ENCODE measurements at regions not wholly inside any gene's neighbourhood (a gene's known extent, or its start where the extent isn't known, plus 50 kb on each side); places are given as distances from the start of the nearest gene placed in this dataset.

DNA sequence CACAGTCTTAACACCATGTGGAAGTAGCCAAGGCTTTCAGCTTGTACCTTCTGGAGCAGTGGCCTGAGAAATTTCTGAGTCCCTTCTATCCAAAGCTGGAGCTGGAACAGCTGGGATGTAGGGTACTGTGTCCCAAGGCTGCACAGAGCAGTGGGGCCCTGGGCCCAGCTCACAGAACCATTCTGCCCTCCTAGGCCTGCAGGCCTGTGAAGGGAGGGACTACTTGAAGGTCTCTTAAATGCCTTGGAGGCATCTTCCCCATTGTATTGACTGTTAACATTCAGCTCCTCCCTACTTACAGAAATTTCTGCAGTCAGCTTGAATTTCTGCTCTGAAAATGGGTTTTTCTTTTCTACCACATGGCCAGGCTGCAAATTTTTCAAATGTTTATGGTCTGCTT, 156.5 kb upstream of the MANEA start:
- no peaks in the 10 kb centered on the region for H3K79me2 ChIP-seq (ENCODE audit: control insufficient read depth, insufficient read depth, low read length)
- H3K79me1 ChIP-seq (ENCODE audit: low read length) = no peaks in the 10 kb centered on the region
- no peak overlapping the region for H4K8ac ChIP-seq (ENCODE audit: low read depth, low read length)
- no peak overlapping the region for H2BK5ac ChIP-seq (ENCODE audit: low read length)
- H3K56ac ChIP-seq (ENCODE audit: low read length) = no peak overlapping the region
- H2BK120ac ChIP-seq (ENCODE audit: low read depth, low read length) = no peak overlapping the region
- no peak overlapping the region for H3K18ac ChIP-seq (ENCODE audit: low read length)
- H2BK15ac ChIP-seq (replicated peaks; ENCODE audit: low read depth) = no peak overlapping the region
- no peak overlapping the region for H3K27ac ChIP-seq (ENCODE audit: low read depth, low read length)
- H3K4me1 ChIP-seq (ENCODE audit: control insufficient read depth, low read depth, low read length) = no peaks in the 10 kb centered on the region
- H3K4ac ChIP-seq (ENCODE audit: low read depth, low read length) = no peak overlapping the region
- no peaks in the 10 kb centered on the region for H3K36me3 ChIP-seq (ENCODE audit: control insufficient read depth, insufficient read depth, low read length)
- H3K23ac ChIP-seq (ENCODE audit: low read length) = no peak overlapping the region
- H4K5ac ChIP-seq (ENCODE audit: low read length) = no peak overlapping the region
- H3K27me3 ChIP-seq (ENCODE audit: insufficient read depth, low read length, poor library complexity) = no peaks in the 10 kb centered on the region
- no peak overlapping the region for H2AK5ac ChIP-seq (ENCODE audit: low read length)
- peak; percentile 15 for DNase-seq
- no peak overlapping the region for H3K9ac ChIP-seq (ENCODE audit: low read length)
- H3K4me3 ChIP-seq (ENCODE audit: low read length) = no peak overlapping the region
- H3K4me2 ChIP-seq (ENCODE audit: low read length) = no peak overlapping the region

DNA sequence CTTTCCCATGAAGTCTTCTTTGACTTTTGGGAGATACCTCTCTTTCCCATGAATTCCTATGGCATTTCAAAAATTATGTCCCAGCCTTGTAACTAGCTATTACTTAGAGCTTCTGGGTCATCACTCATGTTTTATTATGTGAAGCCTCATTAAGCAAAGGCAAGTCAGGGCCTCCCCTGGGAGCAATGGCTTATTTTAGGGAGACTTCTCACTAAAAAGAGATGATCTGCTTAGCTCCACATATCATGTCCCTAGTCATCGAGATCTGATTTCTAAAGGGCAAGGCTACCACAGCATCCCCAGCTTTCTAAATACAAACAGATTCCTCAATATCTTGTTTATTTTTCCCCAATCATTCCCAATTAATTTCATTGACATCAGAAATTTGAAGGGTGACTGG, 154.0 kb upstream of the MANEA start:
- no peak overlapping the region for H2BK120ac ChIP-seq (ENCODE audit: low read depth, low read length)
- no peaks in the 10 kb centered on the region for H3K79me1 ChIP-seq (ENCODE audit: low read length)
- no CpG with 5 or more reads among the region's 1 CpG for WGBS (ENCODE audit: extremely low coverage, insufficient coverage, low lambda C conversion rate)
- no peak for DNase-seq
- H3K4me2 ChIP-seq (ENCODE audit: low read length) = no peak overlapping the region
- no peak overlapping the region for H4K8ac ChIP-seq (ENCODE audit: low read depth, low read length)
- H3K9ac ChIP-seq (ENCODE audit: low read length) = no peak overlapping the region
- H3K4me1 ChIP-seq (ENCODE audit: control insufficient read depth, low read depth, low read length) = no peaks in the 10 kb centered on the region
- H3K36me3 ChIP-seq (ENCODE audit: control insufficient read depth, insufficient read depth, low read length) = no peaks in the 10 kb centered on the region
- no peak overlapping the region for H3K18ac ChIP-seq (ENCODE audit: low read length)
- no peak overlapping the region for H3K23ac ChIP-seq (ENCODE audit: low read length)
- no peaks in the 10 kb centered on the region for H3K79me2 ChIP-seq (ENCODE audit: control insufficient read depth, insufficient read depth, low read length)
- H2BK5ac ChIP-seq (ENCODE audit: low read length) = no peak overlapping the region
- H3K4me3 ChIP-seq (ENCODE audit: low read length) = no peak overlapping the region
- no peak overlapping the region for H2AK5ac ChIP-seq (ENCODE audit: low read length)
- no peak overlapping the region for H3K27ac ChIP-seq (ENCODE audit: low read depth, low read length)
- H2BK15ac ChIP-seq (replicated peaks; ENCODE audit: low read depth) = no peak overlapping the region
- H4K5ac ChIP-seq (ENCODE audit: low read length) = no peak overlapping the region
- no peak overlapping the region for H3K56ac ChIP-seq (ENCODE audit: low read length)
- H3K4ac ChIP-seq (ENCODE audit: low read depth, low read length) = no peak overlapping the region
- H3K27me3 ChIP-seq (ENCODE audit: insufficient read depth, low read length, poor library complexity) = no peaks in the 10 kb centered on the region

DNA sequence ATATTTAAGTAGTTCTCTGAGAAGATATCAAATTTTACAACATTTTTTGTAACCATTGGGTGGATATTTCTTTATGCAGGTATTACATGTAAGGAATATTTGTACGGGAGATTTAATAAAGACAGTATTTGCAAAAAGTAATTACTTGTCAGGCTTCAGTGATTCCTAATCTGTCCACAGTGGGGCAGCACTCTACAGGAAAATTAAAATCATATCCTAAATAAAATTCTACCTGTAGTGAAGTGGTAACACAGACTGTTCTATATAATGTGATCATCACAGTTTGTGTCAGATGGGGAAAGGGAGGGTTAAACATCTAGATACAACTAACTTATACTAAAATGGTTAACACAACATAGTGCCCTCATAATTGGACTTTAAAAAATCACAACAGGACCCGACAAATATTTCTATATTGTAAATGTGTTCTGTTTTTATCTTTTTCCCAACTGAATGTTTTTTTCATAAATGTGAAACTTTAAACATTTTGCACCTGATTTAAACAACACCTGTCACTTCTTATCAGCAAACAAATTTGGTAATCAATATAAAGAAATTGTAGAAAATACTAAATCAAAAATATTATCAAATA, 145.6 kb upstream of the MANEA start:
- DNase-seq = peak; percentile 37
- WGBS (ENCODE audit: extremely low coverage, insufficient coverage, low lambda C conversion rate) = no CpG with 5 or more reads among the region's 2 CpGs

DNA sequence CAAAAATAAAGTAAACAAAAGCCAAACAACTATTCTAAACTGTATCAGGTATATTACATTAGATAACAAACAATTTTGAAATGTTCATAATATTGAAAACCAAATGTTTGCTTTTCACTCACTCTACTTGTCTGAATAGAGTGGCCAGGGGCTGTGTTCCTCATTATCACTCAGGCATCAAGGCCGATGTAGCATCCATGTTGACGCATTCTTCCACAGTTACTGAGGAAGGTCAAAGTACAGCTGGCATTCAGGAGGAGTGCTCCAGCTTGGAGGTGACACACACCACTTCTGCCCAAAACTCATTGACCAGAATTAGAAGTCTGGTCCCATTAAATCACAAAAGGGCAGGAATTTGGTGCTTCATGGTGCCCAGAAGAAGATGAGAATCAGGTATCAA, 137.6 kb upstream of the MANEA start:
- Histone ChIP-seq H3K79me1 (ENCODE audit: low read length) (no peaks in the 10 kb centered on the region), H4K8ac (ENCODE audit: low read depth, low read length) (no peak overlapping the region), H3K4me2 (ENCODE audit: low read length) (no peak overlapping the region), H3K18ac (ENCODE audit: low read length) (no peak overlapping the region), H4K5ac (ENCODE audit: low read length) (no peak overlapping the region), H3K4me1 (ENCODE audit: control insufficient read depth, low read depth, low read length) (no peaks in the 10 kb centered on the region), H3K27me3 (ENCODE audit: insufficient read depth, low read length, poor library complexity) (no peaks in the 10 kb centered on the region), H3K27ac (ENCODE audit: low read depth, low read length) (no peak overlapping the region), H2BK5ac (ENCODE audit: low read length) (no peak overlapping the region), H3K36me3 (ENCODE audit: control insufficient read depth, insufficient read depth, low read length) (no peaks in the 10 kb centered on the region), H2AK5ac (ENCODE audit: low read length) (no peak overlapping the region), H3K9ac (ENCODE audit: low read length) (no peak overlapping the region), H2BK15ac (replicated peaks; ENCODE audit: low read depth) (no peak overlapping the region), H3K23ac (ENCODE audit: low read length) (no peak overlapping the region), H3K4ac (ENCODE audit: low read depth, low read length) (no peak overlapping the region), H3K79me2 (ENCODE audit: control insufficient read depth, insufficient read depth, low read length) (no peaks in the 10 kb centered on the region), H3K4me3 (ENCODE audit: low read length) (no peak overlapping the region), H3K56ac (ENCODE audit: low read length) (no peak overlapping the region), H2BK120ac (ENCODE audit: low read depth, low read length) (no peak overlapping the region)
- no CpG with 5 or more reads among the region's 2 CpGs for WGBS (ENCODE audit: extremely low coverage, insufficient coverage, low lambda C conversion rate)
- no peak for DNase-seq

More for the DNA sequence above, 145.6 kb upstream of the MANEA start:
- no peaks in the 10 kb centered on the region for H3K27me3 ChIP-seq (ENCODE audit: insufficient read depth, low read length, poor library complexity)
- no peaks in the 10 kb centered on the region for H3K4me1 ChIP-seq (ENCODE audit: control insufficient read depth, low read depth, low read length)
- no peak overlapping the region for H4K5ac ChIP-seq (ENCODE audit: low read length)
- no peaks in the 10 kb centered on the region for H3K36me3 ChIP-seq (ENCODE audit: control insufficient read depth, insufficient read depth, low read length)
- no peak overlapping the region for H3K4me3 ChIP-seq (ENCODE audit: low read length)
- no peak overlapping the region for H4K8ac ChIP-seq (ENCODE audit: low read depth, low read length)
- H3K79me1 ChIP-seq (ENCODE audit: low read length) = no peaks in the 10 kb centered on the region
- no peak overlapping the region for H3K9ac ChIP-seq (ENCODE audit: low read length)
- H2BK120ac ChIP-seq (ENCODE audit: low read depth, low read length) = no peak overlapping the region
- no peak overlapping the region for H2BK15ac ChIP-seq (replicated peaks; ENCODE audit: low read depth)
- no peak overlapping the region for H3K4ac ChIP-seq (ENCODE audit: low read depth, low read length)
- no peak overlapping the region for H3K4me2 ChIP-seq (ENCODE audit: low read length)
- H3K79me2 ChIP-seq (ENCODE audit: control insufficient read depth, insufficient read depth, low read length) = no peaks in the 10 kb centered on the region
- no peak overlapping the region for H3K23ac ChIP-seq (ENCODE audit: low read length)
- H3K27ac ChIP-seq (ENCODE audit: low read depth, low read length) = no peak overlapping the region
- no peak overlapping the region for H2AK5ac ChIP-seq (ENCODE audit: low read length)
- H3K56ac ChIP-seq (ENCODE audit: low read length) = no peak overlapping the region
- H2BK5ac ChIP-seq (ENCODE audit: low read length) = no peak overlapping the region
- no peak overlapping the region for H3K18ac ChIP-seq (ENCODE audit: low read length)

DNA sequence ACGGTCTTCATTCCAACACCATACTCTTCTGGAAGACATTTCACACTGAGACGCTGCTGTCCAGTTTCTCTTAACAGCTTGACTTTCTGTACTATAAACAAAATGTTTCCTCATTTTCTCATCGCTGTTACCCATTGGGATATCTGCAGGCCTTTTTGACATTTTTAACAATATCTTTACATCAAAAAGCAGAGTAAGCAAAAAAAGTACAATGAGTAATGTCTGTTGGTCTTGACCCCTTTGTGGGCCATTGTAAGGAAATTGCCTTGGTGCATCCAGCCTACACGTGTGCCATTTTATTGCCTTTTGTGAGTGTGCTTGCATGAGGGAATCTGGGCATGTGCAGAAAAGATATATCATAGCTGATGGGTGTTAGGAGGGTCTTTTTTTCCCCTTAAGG, 129.1 kb upstream of the MANEA start:
- Histone ChIP-seq H3K27me3 (ENCODE audit: insufficient read depth, low read length, poor library complexity) (no peaks in the 10 kb centered on the region), H3K4me2 (ENCODE audit: low read length) (no peak overlapping the region), H3K27ac (ENCODE audit: low read depth, low read length) (no peak overlapping the region), H3K79me1 (ENCODE audit: low read length) (no peaks in the 10 kb centered on the region), H2BK120ac (ENCODE audit: low read depth, low read length) (no peak overlapping the region), H3K79me2 (ENCODE audit: control insufficient read depth, insufficient read depth, low read length) (no peaks in the 10 kb centered on the region), H2BK5ac (ENCODE audit: low read length) (no peak overlapping the region), H3K9ac (ENCODE audit: low read length) (no peak overlapping the region), H3K18ac (ENCODE audit: low read length) (no peak overlapping the region), H3K4me3 (ENCODE audit: low read length) (no peak overlapping the region), H3K23ac (ENCODE audit: low read length) (no peak overlapping the region), H2BK15ac (replicated peaks; ENCODE audit: low read depth) (no peak overlapping the region), H3K4ac (ENCODE audit: low read depth, low read length) (no peak overlapping the region), H3K56ac (ENCODE audit: low read length) (no peak overlapping the region), H3K36me3 (ENCODE audit: control insufficient read depth, insufficient read depth, low read length) (no peaks in the 10 kb centered on the region), H4K5ac (ENCODE audit: low read length) (no peak overlapping the region), H2AK5ac (ENCODE audit: low read length) (no peak overlapping the region), H3K4me1 (ENCODE audit: control insufficient read depth, low read depth, low read length) (no peaks in the 10 kb centered on the region), H4K8ac (ENCODE audit: low read depth, low read length) (no peak overlapping the region)
- WGBS (ENCODE audit: extremely low coverage, insufficient coverage, low lambda C conversion rate) = no CpG with 5 or more reads among the region's 4 CpGs
- DNase-seq = no peak

DNA sequence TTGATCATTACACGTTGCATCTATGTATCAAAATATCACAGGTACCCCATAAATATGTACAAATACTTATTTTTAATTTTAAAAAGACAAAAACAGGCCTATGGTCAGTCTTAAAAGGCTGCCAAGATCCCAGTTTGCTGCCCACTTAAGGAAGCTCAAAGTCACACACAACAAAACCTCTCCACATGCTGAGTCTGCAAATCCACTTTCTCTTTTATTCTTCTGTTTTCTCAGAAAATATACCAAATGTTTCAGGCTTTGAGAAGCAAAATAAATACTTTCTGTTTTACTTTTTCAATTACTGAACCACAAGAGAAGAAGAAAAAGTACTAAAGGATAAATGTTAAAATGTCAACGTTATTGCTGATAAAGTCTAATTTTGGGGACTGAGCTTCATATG, 107.8 kb upstream of the MANEA start:
- H3K18ac ChIP-seq (ENCODE audit: low read length) = no peak overlapping the region
- DNase-seq = no peak
- H3K4me1 ChIP-seq (ENCODE audit: control insufficient read depth, low read depth, low read length) = no peaks in the 10 kb centered on the region
- H3K36me3 ChIP-seq (ENCODE audit: control insufficient read depth, insufficient read depth, low read length) = no peaks in the 10 kb centered on the region
- no peak overlapping the region for H3K23ac ChIP-seq (ENCODE audit: low read length)
- H3K9ac ChIP-seq (ENCODE audit: low read length) = no peak overlapping the region
- no peak overlapping the region for H2BK15ac ChIP-seq (replicated peaks; ENCODE audit: low read depth)
- H2AK5ac ChIP-seq (ENCODE audit: low read length) = no peak overlapping the region
- H3K79me1 ChIP-seq (ENCODE audit: low read length) = no peaks in the 10 kb centered on the region
- H2BK5ac ChIP-seq (ENCODE audit: low read length) = no peak overlapping the region
- WGBS (ENCODE audit: extremely low coverage, insufficient coverage, low lambda C conversion rate) = no CpG with 5 or more reads among the region's 2 CpGs
- H3K4me3 ChIP-seq (ENCODE audit: low read length) = no peak overlapping the region
- no peaks in the 10 kb centered on the region for H3K27me3 ChIP-seq (ENCODE audit: insufficient read depth, low read length, poor library complexity)
- H4K5ac ChIP-seq (ENCODE audit: low read length) = no peak overlapping the region
- H4K8ac ChIP-seq (ENCODE audit: low read depth, low read length) = no peak overlapping the region
- no peak overlapping the region for H3K27ac ChIP-seq (ENCODE audit: low read depth, low read length)
- no peak overlapping the region for H3K4me2 ChIP-seq (ENCODE audit: low read length)
- H3K79me2 ChIP-seq (ENCODE audit: control insufficient read depth, insufficient read depth, low read length) = no peaks in the 10 kb centered on the region
- no peak overlapping the region for H2BK120ac ChIP-seq (ENCODE audit: low read depth, low read length)
- no peak overlapping the region for H3K4ac ChIP-seq (ENCODE audit: low read depth, low read length)
- H3K56ac ChIP-seq (ENCODE audit: low read length) = no peak overlapping the region
